ENCODE measurements at regions not wholly inside any gene's neighbourhood (a gene's known extent, or its start where the extent isn't known, plus 50 kb on each side); places are given as distances from the start of the nearest gene placed in this dataset.

GRCh38 chr16:73275024-73275423, 227.1 kb upstream of the ZFHX3 start:
- TF ChIP-seq POLR2AphosphoS5 (IDR thresholded peaks at IDR 0.05) (no peak), CTCF (IDR thresholded peaks at IDR 0.05) (no peak), EP300 (IDR thresholded peaks at IDR 0.05) (no peak)
- Histone ChIP-seq H3K4me1 (no peaks in the 10 kb centered on the region), H3K36me3 (no peaks in the 10 kb centered on the region), H3K27ac (replicated peaks in 1 of 4) (no peak overlapping the region), H3K4me3 (no peak overlapping the region), H3K27me3 (no peaks in the 10 kb centered on the region), H3K9me3 (no peaks in the 10 kb centered on the region)
- WGBS, result 83% methylated on average over 4 of the region's 5 CpGs
- intact Hi-C loops (cut with DNase I), result no loop called here
- no peak for DNase-seq (ENCODE audit: extremely low spot score)

GRCh38 chr16:73274140-73274539, 226.2 kb upstream of the ZFHX3 start:
- WGBS, result 92% methylated on average over 1 of the region's 1 CpG
- no peaks in the 10 kb centered on the region for H3K27me3 ChIP-seq
- no peak for TF ChIP-seq CTCF (IDR thresholded peaks at IDR 0.05)
- no peak for TF ChIP-seq POLR2AphosphoS5 (IDR thresholded peaks at IDR 0.05)
- no peak for TF ChIP-seq EP300 (IDR thresholded peaks at IDR 0.05)
- TF ChIP-seq POLR2A (IDR thresholded peaks at IDR 0.05; ENCODE audit: low read depth), result no peak
- no peak overlapping the region for H3K4me3 ChIP-seq
- no peaks in the 10 kb centered on the region for H3K4me1 ChIP-seq
- no peaks in the 10 kb centered on the region for H3K36me3 ChIP-seq
- no peak overlapping the region for H3K27ac ChIP-seq (replicated peaks in 1 of 4)
- intact Hi-C loops (cut with DNase I), result no loop called here
- DNase-seq (ENCODE audit: extremely low spot score), result no peak
- no peaks in the 10 kb centered on the region for H3K9me3 ChIP-seq

GRCh38 chr16:73268366-73268993, 220.6 kb upstream of the ZFHX3 start:
- Histone ChIP-seq H3K27ac (replicated peaks in 1 of 4) (no peak overlapping the region), H3K36me3 (no peaks in the 10 kb centered on the region)
- 78% methylated on average over 12 of the region's 14 CpGs for WGBS

GRCh38 chr16:73265935-73266334, 218.0 kb upstream of the ZFHX3 start:
- H3K9me3 ChIP-seq, result peaks cover 0 to 9% (median 0%) of the 10 kb centered on the region in 4 donors
- 66% methylated on average over 5 of the region's 5 CpGs for WGBS
- TF ChIP-seq POLR2AphosphoS5 (IDR thresholded peaks at IDR 0.05) (no peak), POLR2A (IDR thresholded peaks at IDR 0.05; ENCODE audit: low read depth) (no peak), EP300 (IDR thresholded peaks at IDR 0.05) (no peak), CTCF (IDR thresholded peaks at IDR 0.05) (no peak)
- no peak overlapping the region for H3K4me3 ChIP-seq
- H3K4me1 ChIP-seq, result no peaks in the 10 kb centered on the region
- DNase-seq (ENCODE audit: extremely low spot score), result no peak
- H3K27ac ChIP-seq (replicated peaks in 1 of 4), result no peak overlapping the region
- intact Hi-C loops (cut with DNase I), result no loop called here
- peaks cover 0 to 5% (median 0%) of the 10 kb centered on the region in 4 donors for H3K27me3 ChIP-seq
- H3K36me3 ChIP-seq, result no peaks in the 10 kb centered on the region

More at GRCh38 chr16:73268366-73268993, 220.6 kb upstream of the ZFHX3 start:
- intact Hi-C loops (cut with DNase I), result no loop called here
- Histone ChIP-seq H3K27me3 (peaks cover 0 to 5% (median 0%) of the 10 kb centered on the region in 4 donors), H3K4me3 (no peak overlapping the region), H3K9me3 (no peaks in the 10 kb centered on the region), H3K4me1 (no peaks in the 10 kb centered on the region)
- no peak for DNase-seq (ENCODE audit: extremely low spot score)
- TF ChIP-seq CTCF (IDR thresholded peaks at IDR 0.05) (no peak), EP300 (IDR thresholded peaks at IDR 0.05) (no peak), POLR2A (IDR thresholded peaks at IDR 0.05; ENCODE audit: low read depth) (no peak), POLR2AphosphoS5 (IDR thresholded peaks at IDR 0.05) (no peak)
